Activated naive CD8-positive, alpha-beta T cell treated with anti-CD3 and anti-CD28 coated beads for 36 hours (primary cell): ENCODE measurements at regions not wholly inside any gene's neighbourhood (a gene's known extent, or its start where the extent isn't known, plus 50 kb on each side); places are given as distances from the start of the nearest gene placed in this dataset.
"Not testable (repeated sequence)": the region's sequence is repeated elsewhere in the genome, so short reads cannot be mapped to it uniquely, and the experiment has no call there.

Source experiments
- DNase-seq: peaks from one replicate; pipeline ENCODE4 v3.0.0; 2021
- H3K27ac Mint-ChIP-seq: one replicate; pipeline ENCODE4 v1.8.0; 2022; ENCODE audit warnings: mild to moderate bottlenecking, moderate library complexity, mixed read lengths
- H3K27me3 Mint-ChIP-seq: one replicate; pipeline ENCODE4 v1.8.0; 2022; ENCODE audit warnings: mild to moderate bottlenecking, mixed read lengths
- H3K36me3 Mint-ChIP-seq: one replicate; pipeline ENCODE4 v1.8.0; 2021; ENCODE audit warnings: mild to moderate bottlenecking, mixed read lengths
- H3K4me1 Mint-ChIP-seq: one replicate; pipeline ENCODE4 v1.8.0; 2021; ENCODE audit warnings: mixed read lengths
- H3K4me3 Mint-ChIP-seq: one replicate; pipeline ENCODE4 v1.8.0; 2022; ENCODE audit warnings: mild to moderate bottlenecking, moderate library complexity, mixed read lengths
- H3K9me3 Mint-ChIP-seq: one replicate; pipeline ENCODE4 v1.8.0; 2022; ENCODE audit warnings: mixed read lengths

DNA sequence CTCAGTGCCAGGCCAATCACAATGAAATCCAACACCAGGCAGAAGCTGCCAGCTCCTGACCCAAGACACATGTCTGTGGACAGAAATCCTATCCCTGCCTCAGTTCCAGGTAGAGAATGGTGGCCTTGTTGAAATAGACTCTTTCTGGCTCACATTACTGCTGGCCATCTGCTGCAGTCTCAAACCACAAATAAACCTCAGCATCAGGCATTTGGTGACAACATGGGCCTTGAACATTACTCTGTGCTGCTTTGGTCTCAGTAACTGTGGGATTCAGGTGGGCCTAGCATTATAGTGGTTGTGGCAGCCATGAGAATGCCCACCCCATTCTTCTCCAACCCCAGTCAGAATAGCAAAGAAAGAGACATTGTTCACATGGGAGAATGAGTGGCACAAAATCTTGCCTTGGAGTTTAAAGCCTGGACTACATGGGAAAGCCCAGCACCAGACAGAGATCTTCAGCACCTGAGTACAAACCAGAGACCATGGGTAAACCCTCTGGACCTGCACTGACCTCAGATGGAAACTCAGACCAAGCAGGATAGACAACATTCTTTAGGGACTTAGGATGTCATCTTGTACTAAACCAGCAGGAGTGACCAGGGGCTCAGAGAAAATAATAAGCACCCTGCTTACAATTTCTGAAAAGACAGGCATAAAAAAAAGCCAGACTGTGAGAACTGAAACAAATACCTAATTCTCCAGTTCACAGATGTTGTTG is 50.4 kb upstream of the TRAM1L1 start:
- H3K27ac Mint-ChIP-seq: no peak overlapping the region
- H3K4me1 Mint-ChIP-seq: no peaks in the 10 kb centered on the region
- no peaks in the 10 kb centered on the region for H3K36me3 Mint-ChIP-seq
- H3K9me3 Mint-ChIP-seq: peaks cover 14% of the 10 kb centered on the region
- no peak for DNase-seq
- H3K27me3 Mint-ChIP-seq: no peaks in the 10 kb centered on the region
- H3K4me3 Mint-ChIP-seq: no peak overlapping the region

DNA sequence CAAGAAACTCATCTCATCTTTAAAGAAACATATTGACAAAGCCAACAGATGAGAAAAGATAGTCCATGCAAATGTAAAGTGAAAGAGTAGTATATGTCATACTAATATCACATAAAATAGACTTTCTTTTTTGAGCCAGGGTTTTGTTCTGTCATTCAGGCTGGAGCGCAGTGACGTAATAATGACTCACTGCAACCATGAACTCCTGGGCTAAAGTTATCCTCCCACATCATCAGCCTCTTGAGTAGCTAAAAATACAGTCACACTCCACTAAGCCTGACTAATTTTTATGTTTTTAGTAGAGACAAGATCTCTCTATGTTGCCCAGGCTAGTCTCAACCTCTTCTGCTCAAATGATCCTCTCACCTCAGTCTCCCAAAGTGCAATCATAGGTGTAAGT is 51.8 kb upstream of the TRAM1L1 start:
- no peaks in the 10 kb centered on the region for H3K4me1 Mint-ChIP-seq
- no peak overlapping the region for H3K4me3 Mint-ChIP-seq
- H3K27ac Mint-ChIP-seq: no peak overlapping the region
- no peaks in the 10 kb centered on the region for H3K36me3 Mint-ChIP-seq
- peaks cover 14% of the 10 kb centered on the region for H3K9me3 Mint-ChIP-seq
- no peaks in the 10 kb centered on the region for H3K27me3 Mint-ChIP-seq
- no peak for DNase-seq

DNA sequence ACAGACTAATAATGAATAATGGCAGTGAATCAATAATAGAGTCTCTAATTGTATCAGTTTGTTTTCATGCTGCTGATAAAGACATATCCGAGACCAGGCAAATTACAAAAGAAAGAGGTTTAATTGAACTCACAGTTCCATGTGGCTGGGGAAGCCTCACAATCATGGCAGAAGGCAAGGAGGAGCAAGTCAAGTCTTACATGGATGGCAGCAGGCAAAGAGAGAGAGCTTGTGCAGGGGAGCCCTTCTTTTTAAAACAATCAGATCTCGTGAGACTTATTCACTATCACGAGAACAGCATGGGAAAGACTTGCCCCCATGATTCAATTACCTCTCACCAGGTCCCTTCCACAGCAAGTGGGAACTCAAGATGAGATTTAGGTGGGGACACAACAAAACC is 53.4 kb upstream of the TRAM1L1 start:
- DNase-seq, H3K4me3 Mint-ChIP-seq, H3K27ac Mint-ChIP-seq: not testable (repeated sequence)

DNA sequence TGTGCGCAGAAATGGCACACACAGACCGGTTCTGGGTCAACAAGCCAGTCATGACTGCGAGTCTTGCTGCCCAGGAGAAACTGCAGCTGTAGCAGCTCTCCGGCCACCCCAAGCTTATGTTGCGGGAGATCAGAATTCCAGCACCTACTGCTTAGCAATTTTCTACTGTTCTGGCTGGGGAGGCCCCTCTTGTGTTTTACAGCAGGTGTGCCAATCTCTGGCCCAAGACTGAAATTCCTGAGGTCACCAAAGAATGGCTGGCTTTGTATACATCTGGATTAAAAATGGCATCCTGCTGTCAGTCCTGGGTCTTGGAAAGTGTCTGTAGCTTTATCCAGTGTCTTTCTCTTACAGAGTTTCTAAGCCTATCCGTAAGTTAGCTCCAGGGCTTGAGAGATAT is 68.9 kb upstream of the TRAM1L1 start:
- Mint-ChIP-seq H3K9me3 (peaks cover under 1% of the 10 kb centered on the region), H3K27ac (no peak overlapping the region), H3K4me1 (no peaks in the 10 kb centered on the region), H3K27me3 (no peaks in the 10 kb centered on the region), H3K36me3 (no peaks in the 10 kb centered on the region), H3K4me3 (no peak overlapping the region)
- DNase-seq: no peak

More for the DNA sequence above, 53.4 kb upstream of the TRAM1L1 start:
- H3K4me1 Mint-ChIP-seq, H3K36me3 Mint-ChIP-seq, H3K27me3 Mint-ChIP-seq: not testable (repeated sequence)
- H3K9me3 Mint-ChIP-seq: peaks cover 14% of the 10 kb centered on the region

DNA sequence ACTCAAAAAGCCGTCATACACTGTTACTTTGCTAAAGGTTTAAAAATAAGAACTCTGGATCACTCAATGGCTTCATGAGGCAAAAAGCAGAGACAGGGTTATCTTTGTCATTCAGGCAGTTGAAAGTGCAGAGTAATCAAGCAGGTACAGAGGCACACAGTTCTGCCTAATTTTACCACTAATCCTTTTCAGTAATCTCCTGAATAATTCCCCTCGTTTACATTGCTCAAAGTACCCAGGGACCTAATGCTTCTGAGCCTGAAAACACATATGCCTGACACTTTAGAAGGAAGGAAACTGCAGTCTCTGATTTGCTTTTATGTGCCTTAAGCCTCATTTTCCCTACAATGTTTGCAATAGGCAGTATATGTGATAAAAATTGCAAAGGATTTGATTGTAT is 71.4 kb upstream of the TRAM1L1 start:
- no peak overlapping the region for H3K27ac Mint-ChIP-seq
- no peaks in the 10 kb centered on the region for H3K4me1 Mint-ChIP-seq
- no peaks in the 10 kb centered on the region for H3K9me3 Mint-ChIP-seq
- H3K27me3 Mint-ChIP-seq: no peaks in the 10 kb centered on the region
- no peaks in the 10 kb centered on the region for H3K36me3 Mint-ChIP-seq
- H3K4me3 Mint-ChIP-seq: no peak overlapping the region
- no peak for DNase-seq

DNA sequence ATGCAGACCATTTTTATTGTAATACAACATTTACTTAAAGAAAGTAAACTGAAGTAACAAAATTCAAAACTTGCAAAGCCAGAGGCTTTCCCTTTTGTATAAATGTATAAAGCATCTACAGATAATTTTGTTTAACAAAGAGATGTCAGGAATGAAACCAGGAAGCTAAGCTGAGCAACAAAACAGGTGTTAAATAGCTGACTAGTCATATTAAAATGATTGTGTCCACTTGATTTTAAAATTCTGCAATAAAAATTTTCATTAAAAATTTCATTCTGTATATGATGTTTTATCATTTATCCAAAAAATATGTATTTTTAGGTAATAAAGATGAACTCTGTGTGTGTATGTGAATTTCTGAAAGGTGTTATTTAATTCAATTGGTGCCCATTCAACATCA is 72.0 kb upstream of the TRAM1L1 start:
- H3K4me1 Mint-ChIP-seq: no peaks in the 10 kb centered on the region
- DNase-seq: no peak
- H3K27ac Mint-ChIP-seq: no peak overlapping the region
- no peaks in the 10 kb centered on the region for H3K36me3 Mint-ChIP-seq
- H3K27me3 Mint-ChIP-seq: no peaks in the 10 kb centered on the region
- no peaks in the 10 kb centered on the region for H3K9me3 Mint-ChIP-seq
- H3K4me3 Mint-ChIP-seq: no peak overlapping the region

DNA sequence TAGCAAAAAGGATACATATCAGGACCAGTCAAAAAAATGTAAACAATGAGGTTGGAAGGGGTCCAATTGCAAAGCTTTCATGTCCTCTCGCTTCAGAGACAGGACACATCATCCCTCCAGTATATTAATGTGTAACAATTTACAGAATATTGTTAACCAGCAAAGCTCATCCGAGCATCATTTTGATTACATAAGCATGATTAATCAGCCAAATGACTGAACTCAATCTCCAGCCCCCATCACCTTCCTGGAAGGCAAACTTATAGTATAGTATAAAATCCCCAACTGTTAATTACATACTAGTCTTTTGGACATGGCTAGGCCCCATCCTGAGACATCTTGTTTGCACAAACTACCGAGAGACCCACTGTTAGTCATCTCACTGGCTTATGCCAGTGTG is 77.6 kb upstream of the TRAM1L1 start:
- Mint-ChIP-seq H3K9me3 (no peaks in the 10 kb centered on the region), H3K36me3 (no peaks in the 10 kb centered on the region), H3K4me1 (no peaks in the 10 kb centered on the region), H3K4me3 (no peak overlapping the region), H3K27me3 (no peaks in the 10 kb centered on the region), H3K27ac (no peak overlapping the region)
- DNase-seq: no peak

DNA sequence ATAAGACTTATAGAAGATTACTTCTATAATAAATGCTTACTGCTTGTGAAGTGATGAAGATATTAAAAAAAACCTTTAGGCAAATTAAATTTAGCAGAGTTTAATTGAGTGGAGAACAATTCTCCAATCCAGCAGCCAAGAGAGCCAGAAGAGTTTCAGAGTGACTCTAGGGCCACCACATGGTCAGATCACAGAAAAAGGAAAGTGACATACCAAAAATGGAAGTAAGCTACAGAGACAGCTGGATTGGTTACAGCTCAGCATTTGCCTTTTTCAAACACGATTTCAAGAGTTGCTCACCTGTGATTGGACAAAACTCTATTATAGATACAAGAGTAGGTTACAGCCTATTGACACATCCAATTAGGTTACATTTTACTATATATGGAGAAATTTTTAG is 79.0 kb upstream of the TRAM1L1 start:
- no peak overlapping the region for H3K27ac Mint-ChIP-seq
- H3K4me3 Mint-ChIP-seq: no peak overlapping the region
- H3K36me3 Mint-ChIP-seq: no peaks in the 10 kb centered on the region
- H3K27me3 Mint-ChIP-seq: no peaks in the 10 kb centered on the region
- no peaks in the 10 kb centered on the region for H3K4me1 Mint-ChIP-seq
- no peaks in the 10 kb centered on the region for H3K9me3 Mint-ChIP-seq
- DNase-seq: no peak

DNA sequence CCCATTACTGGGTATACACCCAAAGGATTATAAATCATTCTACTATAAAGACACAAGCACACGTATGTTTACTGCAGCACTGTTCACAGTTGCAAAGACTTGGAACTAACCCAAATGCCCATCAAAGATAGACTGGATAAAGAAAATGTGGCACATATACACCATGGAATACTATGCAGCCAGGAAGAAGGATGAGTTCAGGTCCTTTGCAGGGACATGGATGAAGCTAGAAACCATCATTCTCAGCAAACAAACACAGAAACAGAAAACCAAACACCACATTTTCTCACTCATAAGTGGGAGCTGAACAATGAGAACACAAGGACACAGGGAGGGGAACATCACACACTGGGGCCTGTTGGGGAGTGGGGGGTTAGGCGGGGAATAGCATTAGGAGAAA is 90.0 kb upstream of the TRAM1L1 start:
- not testable (repeated sequence) for H3K9me3 Mint-ChIP-seq, H3K4me1 Mint-ChIP-seq, H3K36me3 Mint-ChIP-seq, H3K27ac Mint-ChIP-seq, H3K27me3 Mint-ChIP-seq, DNase-seq, H3K4me3 Mint-ChIP-seq

DNA sequence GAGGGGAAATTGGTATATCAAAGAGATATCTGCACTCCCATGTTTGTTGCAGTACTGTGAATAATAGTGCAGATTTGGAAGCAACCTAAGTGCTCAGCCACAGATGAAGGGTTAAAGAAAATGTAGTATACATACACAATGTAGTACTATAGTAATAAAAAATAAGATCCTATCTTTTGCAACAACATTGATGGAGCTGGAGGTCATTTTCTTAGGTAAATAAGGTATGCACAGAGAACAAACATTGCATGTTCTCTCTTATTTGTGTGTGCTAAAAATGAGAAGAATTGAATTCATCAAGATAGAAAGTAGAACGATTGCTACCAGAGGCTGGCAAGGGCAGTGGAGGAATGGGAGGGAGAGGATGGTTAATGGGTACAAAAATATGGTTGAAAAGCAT is 117.9 kb upstream of the TRAM1L1 start:
- Mint-ChIP-seq H3K27me3 (no peaks in the 10 kb centered on the region), H3K27ac (no peak overlapping the region), H3K4me3 (no peak overlapping the region), H3K9me3 (peaks cover 1% of the 10 kb centered on the region), H3K4me1 (no peaks in the 10 kb centered on the region), H3K36me3 (no peaks in the 10 kb centered on the region)
- DNase-seq: no peak

DNA sequence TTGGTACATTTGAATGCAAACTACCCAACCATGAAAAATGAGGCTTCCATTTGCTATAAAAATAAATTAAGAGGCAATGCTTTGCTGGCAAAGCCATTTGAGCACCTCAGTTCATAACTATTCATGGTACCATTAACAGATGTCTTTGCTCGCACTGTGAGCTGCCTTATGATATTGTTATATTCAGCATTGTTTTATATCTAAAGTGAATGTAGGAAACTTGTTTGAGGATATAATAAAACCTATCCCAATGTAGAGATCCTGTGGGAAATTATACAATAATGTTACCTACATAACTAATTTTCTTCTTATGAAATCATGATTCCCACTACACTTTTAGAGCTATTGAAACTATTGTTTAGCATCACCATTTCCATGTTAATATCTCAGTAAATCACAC is 125.2 kb upstream of the TRAM1L1 start:
- H3K36me3 Mint-ChIP-seq: no peaks in the 10 kb centered on the region
- H3K9me3 Mint-ChIP-seq: peaks cover 2% of the 10 kb centered on the region
- no peaks in the 10 kb centered on the region for H3K4me1 Mint-ChIP-seq
- no peaks in the 10 kb centered on the region for H3K27me3 Mint-ChIP-seq
- H3K4me3 Mint-ChIP-seq: no peak overlapping the region
- DNase-seq: no peak
- H3K27ac Mint-ChIP-seq: no peak overlapping the region

DNA sequence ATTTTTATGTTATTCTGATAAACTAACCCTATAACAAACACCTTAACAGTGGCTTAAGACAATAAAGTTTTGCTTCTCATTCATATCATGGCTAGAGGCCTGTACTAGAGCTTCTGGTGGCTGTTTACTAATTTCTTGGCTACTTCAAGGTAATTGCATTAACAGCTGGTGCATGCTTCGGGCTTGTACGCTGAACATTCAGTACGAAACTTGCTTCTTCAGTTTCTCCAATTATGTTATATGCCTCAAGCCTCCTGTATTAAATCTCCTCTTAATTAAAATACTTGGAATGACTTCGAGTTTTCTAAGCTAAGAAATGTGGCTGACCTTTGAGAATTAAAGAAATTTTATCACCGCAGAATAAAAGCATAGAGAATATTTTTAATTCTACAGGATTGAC is 138.9 kb upstream of the TRAM1L1 start:
- DNase-seq: no peak
- Mint-ChIP-seq H3K4me3 (no peak overlapping the region), H3K36me3 (no peaks in the 10 kb centered on the region), H3K9me3 (peaks cover 1% of the 10 kb centered on the region), H3K27ac (no peak overlapping the region), H3K27me3 (no peaks in the 10 kb centered on the region), H3K4me1 (no peaks in the 10 kb centered on the region)

DNA sequence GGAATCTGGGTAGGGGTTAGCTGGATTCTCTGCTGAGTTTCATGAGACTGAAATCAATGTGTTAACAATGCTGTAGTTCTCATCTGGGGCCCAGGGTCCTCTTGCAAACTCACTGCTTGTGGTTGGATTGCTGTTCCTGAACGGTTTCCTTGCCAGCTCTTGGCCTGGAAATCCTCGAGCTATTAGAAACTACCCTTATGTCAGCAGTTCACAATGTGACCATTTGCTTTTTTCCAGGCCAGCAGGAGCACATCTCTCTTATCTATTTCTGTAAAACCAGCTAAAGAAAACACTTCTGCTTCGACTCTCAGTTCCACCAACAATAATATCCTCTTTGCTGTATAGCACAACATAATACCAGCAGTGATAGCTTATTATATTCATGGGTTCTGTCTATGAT is 140.1 kb upstream of the TRAM1L1 start:
- no peak for DNase-seq
- H3K36me3 Mint-ChIP-seq: no peaks in the 10 kb centered on the region
- H3K27me3 Mint-ChIP-seq: no peaks in the 10 kb centered on the region
- no peak overlapping the region for H3K4me3 Mint-ChIP-seq
- H3K9me3 Mint-ChIP-seq: peaks cover 3% of the 10 kb centered on the region
- H3K27ac Mint-ChIP-seq: no peak overlapping the region
- no peaks in the 10 kb centered on the region for H3K4me1 Mint-ChIP-seq

DNA sequence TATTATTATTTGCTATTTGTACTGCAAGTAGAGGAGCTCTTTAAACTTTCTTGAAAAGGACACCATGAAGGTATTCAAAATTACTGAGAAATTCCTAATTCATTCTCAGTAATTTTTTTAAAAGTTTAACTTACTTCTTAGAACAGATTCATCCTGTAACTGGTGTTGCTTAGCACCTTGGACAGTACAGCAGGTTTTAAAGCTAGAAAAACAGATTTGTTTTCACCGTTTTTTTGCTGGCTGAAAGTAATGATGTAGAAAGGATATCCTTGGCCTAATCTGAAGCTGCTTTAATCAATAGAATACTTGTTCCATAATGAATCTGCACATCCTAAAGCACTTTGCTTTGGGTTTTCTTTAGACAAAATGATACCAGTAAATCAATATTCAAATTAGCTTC is 142.5 kb upstream of the TRAM1L1 start:
- no peak for DNase-seq
- H3K27ac Mint-ChIP-seq: no peak overlapping the region
- H3K36me3 Mint-ChIP-seq: no peaks in the 10 kb centered on the region
- H3K4me3 Mint-ChIP-seq: no peak overlapping the region
- H3K4me1 Mint-ChIP-seq: no peaks in the 10 kb centered on the region
- peaks cover 3% of the 10 kb centered on the region for H3K9me3 Mint-ChIP-seq
- no peaks in the 10 kb centered on the region for H3K27me3 Mint-ChIP-seq

DNA sequence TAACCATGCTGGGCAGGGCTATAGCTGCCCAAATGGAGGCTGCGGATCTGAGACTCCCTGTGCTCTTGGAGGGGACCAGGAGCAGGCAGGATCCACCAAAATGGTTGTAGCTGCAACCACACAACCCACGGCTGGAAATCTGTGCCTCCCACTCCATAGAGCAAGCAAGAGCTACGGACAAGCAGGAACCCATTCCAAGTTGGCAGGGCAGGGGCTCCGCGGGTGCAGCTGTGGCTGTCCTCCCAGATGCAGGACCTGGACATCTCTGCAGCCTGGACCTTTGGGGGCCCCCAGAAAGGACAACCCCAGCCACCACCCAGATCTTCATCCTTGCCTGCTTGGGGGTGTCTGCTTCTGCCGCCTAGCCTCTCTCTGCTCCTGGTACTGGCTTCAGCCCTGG is 154.1 kb upstream of the TRAM1L1 start:
- H3K4me3 Mint-ChIP-seq: no peak overlapping the region
- no peaks in the 10 kb centered on the region for H3K36me3 Mint-ChIP-seq
- H3K4me1 Mint-ChIP-seq: no peaks in the 10 kb centered on the region
- no peak overlapping the region for H3K27ac Mint-ChIP-seq
- no peaks in the 10 kb centered on the region for H3K27me3 Mint-ChIP-seq
- no peaks in the 10 kb centered on the region for H3K9me3 Mint-ChIP-seq
- no peak for DNase-seq

DNA sequence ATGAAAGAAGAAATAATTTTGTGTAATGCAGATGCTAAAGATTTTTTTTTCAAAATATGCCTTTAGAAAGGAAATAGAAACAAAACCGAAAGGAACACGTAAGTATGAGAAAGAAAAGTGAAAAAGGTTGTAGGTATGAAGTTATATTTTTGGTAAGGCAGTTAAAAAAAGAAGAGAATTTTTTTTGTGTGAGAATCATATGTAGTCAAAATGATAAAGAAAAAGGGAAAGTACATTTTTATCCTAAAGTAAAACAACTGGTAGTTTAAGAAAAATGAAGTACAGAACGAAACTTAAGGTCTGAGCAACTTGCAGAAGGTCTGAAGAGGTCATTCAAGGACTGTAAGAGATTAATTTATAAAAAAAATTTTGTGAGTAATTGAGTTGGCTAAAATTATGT is 164.0 kb upstream of the TRAM1L1 start:
- DNase-seq: no peak
- H3K36me3 Mint-ChIP-seq: no peaks in the 10 kb centered on the region
- no peaks in the 10 kb centered on the region for H3K4me1 Mint-ChIP-seq
- H3K27ac Mint-ChIP-seq: no peak overlapping the region
- H3K27me3 Mint-ChIP-seq: no peaks in the 10 kb centered on the region
- H3K9me3 Mint-ChIP-seq: peaks cover 7% of the 10 kb centered on the region
- H3K4me3 Mint-ChIP-seq: no peak overlapping the region

DNA sequence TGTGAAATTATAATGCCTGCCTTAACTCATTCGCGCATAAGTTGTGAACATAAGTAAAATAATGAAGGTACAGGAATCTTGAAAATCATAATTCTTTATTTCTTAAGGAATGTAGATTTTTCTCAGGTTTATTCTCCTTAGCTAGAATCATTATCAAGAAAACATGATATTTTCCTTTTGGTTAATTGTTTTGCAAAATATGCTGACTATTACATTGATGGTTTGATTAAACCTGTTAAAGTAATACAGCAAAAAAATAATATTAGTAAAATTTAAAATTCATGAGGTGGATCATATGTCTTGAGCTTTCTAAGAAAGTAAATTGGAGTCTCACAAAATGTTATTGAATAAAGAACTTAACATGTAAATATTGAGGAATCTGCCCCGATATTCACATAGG is 178.7 kb upstream of the TRAM1L1 start:
- H3K27me3 Mint-ChIP-seq: no peaks in the 10 kb centered on the region
- H3K4me1 Mint-ChIP-seq: no peaks in the 10 kb centered on the region
- H3K27ac Mint-ChIP-seq: no peak overlapping the region
- H3K4me3 Mint-ChIP-seq: no peak overlapping the region
- no peak for DNase-seq
- no peaks in the 10 kb centered on the region for H3K9me3 Mint-ChIP-seq
- H3K36me3 Mint-ChIP-seq: no peaks in the 10 kb centered on the region
